HG02840 (cell line): ENCODE measurements at regions not wholly inside any gene's neighbourhood (a gene's known extent, or its start where the extent isn't known, plus 50 kb on each side); places are given as distances from the start of the nearest gene placed in this dataset.

Experiments
- ATAC-seq: cut with Tn5 transposase; IDR thresholded peaks from one replicate; pipeline ENCODE4 v1.9.1; 2021; ENCODE audit warnings: mild to moderate bottlenecking, moderate library complexity, moderate number of reproducible peaks; ENCODE audit not compliant: unreplicated experiment, low FRiP score

- no peak for ATAC-seq
Observed at GRCh38 chr13:44198826-44199225, 174.8 kb upstream of the SERP2 start.

- no peak for ATAC-seq
Observed at GRCh38 chr13:44199627-44200207, 173.9 kb upstream of the SERP2 start.

GRCh38 chr13:44206434-44206833 lies 167.2 kb upstream of the SERP2 start:
- no peak for ATAC-seq

- ATAC-seq, result no peak
Observed at GRCh38 chr13:44207476-44207875, 166.1 kb upstream of the SERP2 start.

- ATAC-seq, result no peak
Observed at GRCh38 chr13:44210525-44210924, 163.1 kb upstream of the SERP2 start.

GRCh38 chr13:44211286-44211685 lies 162.3 kb upstream of the SERP2 start:
- ATAC-seq, result no peak

- no peak for ATAC-seq
Observed at GRCh38 chr13:44211704-44212346, 161.8 kb upstream of the SERP2 start.

- no peak for ATAC-seq
Observed at GRCh38 chr13:44212633-44213396, 160.8 kb upstream of the SERP2 start.

- no peak for ATAC-seq
Observed at GRCh38 chr13:44218501-44219240, 155.0 kb upstream of the SERP2 start.

- ATAC-seq, result no peak
Observed at GRCh38 chr13:44219577-44220548, 153.8 kb upstream of the SERP2 start.

- ATAC-seq, result no peak
Observed at GRCh38 chr13:44220948-44221347, 152.7 kb upstream of the SERP2 start.

GRCh38 chr13:44221657-44222056 lies 152.0 kb upstream of the SERP2 start:
- no peak for ATAC-seq

GRCh38 chr13:44223770-44224444 lies 149.7 kb upstream of the SERP2 start:
- no peak for ATAC-seq

GRCh38 chr13:44224450-44225149 lies 149.0 kb upstream of the SERP2 start:
- ATAC-seq, result no peak

GRCh38 chr13:44229371-44230030 lies 144.1 kb upstream of the SERP2 start:
- ATAC-seq, result no peak

GRCh38 chr13:44230071-44230470 lies 143.6 kb upstream of the SERP2 start:
- ATAC-seq, result no peak

- ATAC-seq, result no peak
Observed at GRCh38 chr13:44230736-44231135, 142.9 kb upstream of the SERP2 start.

- ATAC-seq, result no peak
Observed at GRCh38 chr13:44231786-44232516, 141.7 kb upstream of the SERP2 start.
